ENCODE measurements at regions not wholly inside any gene's neighbourhood (a gene's known extent, or its start where the extent isn't known, plus 50 kb on each side); places are given as distances from the start of the nearest gene placed in this dataset.

DNA sequence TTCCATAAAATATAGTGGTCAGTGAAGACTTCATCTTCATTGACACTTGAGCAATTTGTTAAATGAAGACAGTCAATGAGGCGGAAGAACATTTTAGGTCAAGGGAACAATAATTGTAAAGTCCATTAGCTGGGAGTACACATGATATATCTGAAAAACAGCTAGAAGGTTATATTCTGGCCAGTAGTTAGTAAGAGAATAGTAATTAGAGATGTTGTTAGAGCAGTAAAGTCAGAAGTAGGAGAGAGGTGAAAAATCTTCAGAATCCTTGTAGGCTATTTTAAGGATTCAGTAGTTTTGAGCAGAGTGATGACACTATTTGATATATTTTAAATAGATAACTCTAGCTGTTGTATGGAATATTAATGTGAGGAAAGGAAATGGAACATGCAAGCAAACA lies 915.6 kb upstream of the NEGR1 start (continued):
- TF ChIP-seq ZNF462 (CRISPR knock-in tag; IDR thresholded peaks at IDR 0.05): no peak

DNA sequence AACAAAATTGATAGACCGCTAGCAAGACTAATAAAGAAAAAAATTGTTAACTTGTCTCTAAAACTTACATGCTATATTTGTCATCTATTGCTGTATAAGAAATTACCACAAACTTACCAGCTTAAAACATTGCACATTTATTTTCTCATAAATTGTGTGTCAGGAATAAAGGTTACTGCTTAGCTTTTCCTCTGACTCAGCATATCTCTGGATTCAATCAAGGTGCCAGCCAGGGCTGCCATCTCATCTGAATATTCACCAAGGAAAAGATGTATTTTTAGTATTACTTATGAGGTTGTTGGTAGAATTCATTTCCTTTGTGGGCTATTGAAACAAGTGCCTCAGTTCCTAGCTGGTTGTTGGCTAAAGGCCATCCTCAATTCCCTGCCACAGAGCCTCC lies 912.6 kb upstream of the NEGR1 start:
- no peaks in the 10 kb centered on the region for H3K9me3 Mint-ChIP-seq
- no peak for TF ChIP-seq STAT1 (IDR thresholded peaks at IDR 0.05; ENCODE audit: unreplicated experiment)
- TF ChIP-seq ZNF462 (CRISPR knock-in tag; IDR thresholded peaks at IDR 0.05): no peak
- no peak for TF ChIP-seq POLR2AphosphoS5 (IDR thresholded peaks at IDR 0.05; ENCODE audit: low read depth)
- no peak for TF ChIP-seq ZNF114 (CRISPR knock-in tag; IDR thresholded peaks at IDR 0.05)
- TF ChIP-seq ETS1 (IDR thresholded peaks at IDR 0.05): no peak
- TF ChIP-seq, protein P1, sequence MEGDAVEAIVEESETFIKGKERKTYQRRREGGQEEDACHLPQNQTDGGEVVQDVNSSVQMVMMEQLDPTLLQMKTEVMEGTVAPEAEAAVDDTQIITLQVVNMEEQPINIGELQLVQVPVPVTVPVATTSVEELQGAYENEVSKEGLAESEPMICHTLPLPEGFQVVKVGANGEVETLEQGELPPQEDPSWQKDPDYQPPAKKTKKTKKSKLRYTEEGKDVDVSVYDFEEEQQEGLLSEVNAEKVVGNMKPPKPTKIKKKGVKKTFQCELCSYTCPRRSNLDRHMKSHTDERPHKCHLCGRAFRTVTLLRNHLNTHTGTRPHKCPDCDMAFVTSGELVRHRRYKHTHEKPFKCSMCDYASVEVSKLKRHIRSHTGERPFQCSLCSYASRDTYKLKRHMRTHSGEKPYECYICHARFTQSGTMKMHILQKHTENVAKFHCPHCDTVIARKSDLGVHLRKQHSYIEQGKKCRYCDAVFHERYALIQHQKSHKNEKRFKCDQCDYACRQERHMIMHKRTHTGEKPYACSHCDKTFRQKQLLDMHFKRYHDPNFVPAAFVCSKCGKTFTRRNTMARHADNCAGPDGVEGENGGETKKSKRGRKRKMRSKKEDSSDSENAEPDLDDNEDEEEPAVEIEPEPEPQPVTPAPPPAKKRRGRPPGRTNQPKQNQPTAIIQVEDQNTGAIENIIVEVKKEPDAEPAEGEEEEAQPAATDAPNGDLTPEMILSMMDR (conservative IDR thresholded peaks at IDR 0.05; ENCODE audit: low read depth in 2 of 2): no peak
- no peak for TF ChIP-seq NANOG (IDR thresholded peaks at IDR 0.05; ENCODE audit: borderline replicate concordance)

More for the DNA sequence above, 912.6 kb upstream of the NEGR1 start:
- Histone ChIP-seq H3K27ac (ENCODE audit: low read depth) (no peak overlapping the region), H3K27me3 (ENCODE audit: insufficient read depth) (no peaks in the 10 kb centered on the region), H3K4me3 (no peak overlapping the region), H2AFZ (no peak overlapping the region), H4K20me1 (replicated peaks; ENCODE audit: insufficient read depth) (no peaks in the 10 kb centered on the region), H3K36me3 (ENCODE audit: insufficient read depth) (no peaks in the 10 kb centered on the region), H3K79me2 (replicated peaks; ENCODE audit: insufficient read depth) (no peaks in the 10 kb centered on the region), H3K9me2 (ENCODE audit: insufficient read depth) (0 out of 2 replicates have a peak, but pooled peaks cover 13% of the 10 kb centered on the region), H3K4me1 (ENCODE audit: insufficient read depth) (no peaks in the 10 kb centered on the region), H3K4me2 (no peak overlapping the region), H3F3A (replicated peaks; ENCODE audit: low read depth) (no peaks in the 10 kb centered on the region)
- Mint-ChIP-seq H3K4me1 (peaks cover 8% of the 10 kb centered on the region; the same call in 2 of the 3 replicates), H3K27ac (no peak overlapping the region), H3K4me3 (no peak overlapping the region), H3K36me3 (ENCODE audit: low read depth) (no peaks in the 10 kb centered on the region), H3K27me3 (ENCODE audit: insufficient read depth, low read depth, poor library complexity) (no peaks in the 10 kb centered on the region)
- no peak for ATAC-seq
- no peak for DNase-seq (ENCODE audit: low spot score)

Data from GM23338 (cell line).